GM19025 (cell line): ENCODE measurements at regions not wholly inside any gene's neighbourhood (a gene's known extent, or its start where the extent isn't known, plus 50 kb on each side); places are given as distances from the start of the nearest gene placed in this dataset.

Experiments used
- ATAC-seq: cut with Tn5 transposase; IDR thresholded peaks from one replicate; pipeline ENCODE4 v1.9.1; 2021; ENCODE audit warnings: mild to moderate bottlenecking, low read depth, moderate library complexity; ENCODE audit not compliant: unreplicated experiment

DNA sequence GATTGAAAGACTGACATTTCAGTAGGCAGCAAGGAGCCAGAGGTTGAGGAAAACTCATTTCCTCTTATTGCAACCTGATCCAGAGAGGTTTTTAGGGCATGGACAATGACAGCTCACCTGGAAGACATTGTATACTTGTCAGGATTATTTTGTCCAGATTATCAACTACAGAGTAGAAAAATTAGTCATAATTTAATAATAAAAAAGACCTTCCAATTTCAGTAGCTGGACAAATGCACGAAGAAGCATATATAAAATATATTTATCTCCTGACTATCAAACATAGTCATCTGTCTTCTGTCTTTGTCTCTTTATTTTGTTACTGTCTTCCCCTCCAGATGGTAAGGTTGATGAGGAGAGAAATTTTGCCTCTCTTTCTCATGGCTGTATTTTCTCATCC is 330.6 kb upstream of the RAG2 start:
- no peak for ATAC-seq

DNA sequence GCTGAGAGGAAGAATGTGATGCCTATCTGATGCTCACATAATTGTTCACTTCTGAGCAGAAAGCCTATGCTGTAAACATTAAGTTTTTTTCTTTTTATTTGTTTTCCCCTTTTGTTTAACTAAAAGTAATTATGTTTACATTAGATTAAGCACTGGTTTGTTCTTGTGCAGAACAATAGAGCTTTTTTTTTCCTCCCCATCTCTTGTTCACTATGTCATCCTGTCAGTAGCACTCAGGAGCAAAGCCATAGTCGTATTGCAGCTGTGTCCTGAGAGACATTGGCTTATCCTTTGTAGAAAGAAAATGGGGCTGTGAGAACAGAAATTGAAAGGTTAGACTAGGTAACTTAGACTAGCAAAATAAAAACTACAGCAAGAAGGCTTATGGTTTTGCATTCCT is 301.8 kb upstream of the RAG2 start:
- ATAC-seq, result no peak

DNA sequence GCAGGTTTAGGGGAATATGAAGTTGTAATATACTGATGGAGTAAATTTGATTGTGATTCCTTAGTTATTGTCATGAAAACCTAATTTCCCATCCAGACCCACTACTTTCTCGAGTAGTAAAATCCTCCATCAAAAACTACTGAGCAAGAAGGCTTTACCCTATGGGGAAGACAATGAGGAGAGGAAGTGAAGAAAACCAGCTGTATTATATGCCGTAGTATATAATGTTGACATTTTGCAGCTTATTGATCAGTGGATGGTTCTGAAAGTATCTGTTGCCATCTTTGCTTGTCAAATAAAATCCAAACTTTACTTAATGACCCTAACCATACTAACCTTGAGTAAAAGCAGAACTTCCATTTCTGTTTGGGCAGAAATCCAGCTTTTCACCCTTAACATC is 292.8 kb upstream of the RAG2 start:
- no peak for ATAC-seq

DNA sequence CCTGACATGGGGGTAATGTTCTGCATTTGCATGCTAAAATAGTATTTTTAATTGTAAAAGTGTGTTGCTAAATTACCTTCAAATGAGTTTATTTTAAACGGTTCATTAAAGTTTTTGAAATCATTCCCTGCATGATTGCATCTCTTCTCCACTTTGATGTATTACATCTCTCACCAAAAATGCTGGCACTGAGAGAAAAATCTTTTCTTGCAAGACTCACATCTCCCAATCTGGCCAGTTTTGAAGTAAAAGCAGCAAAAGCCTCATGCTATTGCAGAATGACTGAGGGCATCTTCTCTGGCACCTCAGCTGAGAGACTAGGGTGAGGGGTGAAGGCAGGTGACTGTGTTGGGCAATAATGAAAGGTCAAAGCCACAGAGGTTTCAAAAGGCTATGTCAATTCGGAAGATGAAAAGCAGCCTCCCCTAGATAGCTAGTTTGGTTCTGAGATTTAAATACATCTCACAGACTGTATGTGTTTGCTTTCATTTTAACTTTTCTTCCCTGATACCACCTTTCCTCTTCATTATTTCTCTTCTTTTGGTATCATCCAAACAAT is 292.2 kb upstream of the RAG2 start:
- ATAC-seq, result no peak

DNA sequence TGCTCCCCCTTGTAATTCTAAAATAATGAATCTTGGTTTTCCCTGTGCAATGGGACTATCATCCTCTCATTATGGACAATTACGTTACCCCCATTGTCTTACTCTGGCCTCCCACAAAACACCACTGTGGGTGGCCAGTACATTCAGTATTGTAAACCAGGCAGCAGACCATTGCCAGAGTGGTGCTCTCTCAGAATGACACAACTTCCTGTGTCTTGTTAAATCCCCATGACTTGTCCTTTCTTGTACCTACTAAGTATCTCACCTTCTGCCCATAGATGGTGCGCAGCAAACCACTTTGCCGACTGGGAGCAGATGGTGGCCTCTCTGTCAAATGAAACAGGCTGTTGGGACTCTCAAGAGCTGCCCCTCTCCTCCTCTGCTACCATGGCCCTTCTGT is 287.1 kb upstream of the RAG2 start:
- no peak for ATAC-seq

DNA sequence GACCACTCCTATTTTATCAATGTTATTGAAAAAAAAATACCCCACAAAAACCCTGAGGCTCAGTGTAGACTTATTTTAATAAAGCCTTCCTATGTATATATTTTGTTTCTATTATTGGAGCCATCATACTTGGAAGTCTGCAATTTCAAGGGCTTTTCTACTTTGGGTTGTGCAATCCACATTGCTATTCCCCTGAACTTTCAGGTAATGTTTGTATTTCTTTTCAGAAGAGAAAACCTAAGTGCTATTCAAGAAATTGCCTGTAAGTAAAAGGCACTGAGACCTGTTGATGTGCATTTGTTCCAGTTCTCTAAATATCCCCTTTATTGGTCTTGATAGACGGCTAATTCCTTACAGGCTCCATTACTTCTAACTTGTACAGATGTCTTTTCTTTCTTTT is 280.7 kb upstream of the RAG2 start:
- ATAC-seq, result no peak

DNA sequence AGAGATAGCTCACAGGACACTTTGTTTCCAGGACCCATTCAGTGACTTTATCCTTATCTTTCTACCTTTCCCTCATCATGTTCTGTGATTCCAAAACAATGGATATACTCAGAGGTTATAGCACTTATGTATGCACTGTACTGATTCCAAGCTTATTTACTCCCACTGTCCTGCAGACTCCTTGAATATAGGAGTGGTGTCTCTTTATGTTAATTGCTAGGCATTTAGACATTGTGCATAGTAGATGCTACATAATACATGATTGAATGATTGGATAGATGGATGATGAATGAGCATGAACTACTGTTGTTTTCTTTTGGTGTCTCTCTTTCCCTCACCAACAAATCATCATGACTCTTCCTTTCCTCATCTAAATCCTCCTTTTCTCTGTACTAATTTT is 279.1 kb upstream of the RAG2 start:
- no peak for ATAC-seq

DNA sequence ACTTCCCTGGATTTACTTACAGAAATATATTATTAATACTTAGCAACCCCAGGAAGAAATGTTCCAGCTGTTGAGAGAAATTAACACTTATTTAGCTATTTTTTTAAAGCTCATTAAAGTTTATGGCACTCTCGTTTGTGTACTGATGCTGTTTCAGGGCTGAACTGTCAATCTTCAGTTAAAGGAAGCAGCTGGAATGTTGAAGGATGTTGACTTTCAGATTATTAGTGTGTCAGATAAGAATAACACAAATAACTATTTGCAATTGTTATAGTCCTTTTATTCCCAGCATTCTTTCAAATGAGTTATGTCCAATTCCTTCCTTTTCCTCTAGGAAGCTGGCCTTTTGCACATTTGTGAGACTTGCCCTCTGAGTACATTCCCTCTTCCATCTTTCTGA is 278.2 kb upstream of the RAG2 start:
- no peak for ATAC-seq

DNA sequence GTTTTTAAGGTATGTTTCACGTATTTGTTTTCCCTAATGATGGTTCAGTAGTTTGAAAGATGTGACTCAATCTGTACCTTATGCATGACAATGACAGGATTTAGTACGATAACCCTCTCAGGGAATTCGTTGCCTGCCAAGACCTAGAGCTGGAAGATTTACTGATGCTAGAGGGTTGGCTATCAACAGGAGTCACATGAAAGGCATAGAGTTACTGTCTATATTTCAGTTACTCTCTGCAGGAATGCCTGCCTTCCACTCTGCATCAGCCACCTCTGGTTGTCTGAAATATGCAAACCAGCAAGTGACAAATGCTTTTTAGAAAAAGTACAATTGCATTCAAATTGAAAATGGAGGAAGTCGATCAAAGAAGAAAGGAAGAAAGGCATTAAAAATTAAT is 276.3 kb upstream of the RAG2 start:
- no peak for ATAC-seq

DNA sequence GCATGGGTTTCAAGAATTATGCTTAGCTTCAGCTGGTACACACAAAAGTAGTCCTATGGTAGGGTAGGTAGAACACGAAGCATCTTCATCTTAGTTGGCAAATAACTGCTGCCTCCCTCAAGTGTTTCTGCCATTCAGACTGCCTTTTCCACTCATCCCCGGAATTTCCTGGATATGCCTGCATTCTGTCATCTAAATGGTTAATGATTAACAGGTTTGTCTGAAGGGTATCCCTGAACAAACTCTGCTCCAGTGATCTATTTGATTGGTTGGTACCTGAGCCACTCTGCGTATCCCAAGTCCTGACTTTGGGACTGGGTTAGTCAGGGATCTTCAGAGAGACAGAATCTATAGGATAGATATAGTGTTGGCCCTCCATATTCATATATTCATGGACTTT is 272.3 kb upstream of the RAG2 start:
- ATAC-seq, result no peak

DNA sequence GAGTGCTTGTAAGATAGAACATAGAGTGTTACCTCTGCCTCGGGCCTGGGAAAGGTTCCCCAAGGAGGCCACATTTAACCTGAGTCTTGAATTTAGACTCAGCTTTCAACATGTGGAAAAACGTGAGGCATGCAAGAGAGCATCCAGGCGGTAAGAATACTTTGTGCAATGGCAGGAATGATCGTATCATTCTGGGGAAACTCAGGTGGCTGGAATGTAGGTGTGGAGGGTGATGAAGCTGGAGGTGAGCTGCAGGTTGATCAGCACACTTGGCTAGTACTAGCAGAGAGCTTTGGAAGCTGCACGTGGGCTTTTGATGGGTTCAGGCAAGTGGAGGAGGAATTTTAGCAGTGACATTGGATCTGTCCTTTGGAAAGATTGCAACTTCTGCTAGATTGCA is 270.3 kb upstream of the RAG2 start:
- ATAC-seq, result no peak

DNA sequence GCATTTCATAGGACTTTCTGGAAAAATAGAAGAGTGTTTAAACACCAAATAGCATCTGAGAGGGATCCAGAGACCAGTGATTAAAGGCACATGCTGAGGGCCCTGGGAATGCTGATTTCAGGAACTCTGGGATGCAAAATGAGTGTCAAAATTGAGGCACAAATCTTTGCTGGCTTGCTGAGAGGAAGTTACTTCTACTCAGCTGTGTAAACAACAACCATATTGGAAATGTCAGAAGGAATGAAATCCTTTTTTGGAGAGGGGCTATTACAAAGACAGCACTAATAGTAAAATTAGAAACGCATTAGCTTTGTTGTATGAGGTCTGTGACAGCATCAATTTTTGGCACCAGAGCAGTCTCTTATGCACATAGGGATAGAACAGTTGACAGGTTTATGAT is 267.8 kb upstream of the RAG2 start:
- ATAC-seq, result no peak

DNA sequence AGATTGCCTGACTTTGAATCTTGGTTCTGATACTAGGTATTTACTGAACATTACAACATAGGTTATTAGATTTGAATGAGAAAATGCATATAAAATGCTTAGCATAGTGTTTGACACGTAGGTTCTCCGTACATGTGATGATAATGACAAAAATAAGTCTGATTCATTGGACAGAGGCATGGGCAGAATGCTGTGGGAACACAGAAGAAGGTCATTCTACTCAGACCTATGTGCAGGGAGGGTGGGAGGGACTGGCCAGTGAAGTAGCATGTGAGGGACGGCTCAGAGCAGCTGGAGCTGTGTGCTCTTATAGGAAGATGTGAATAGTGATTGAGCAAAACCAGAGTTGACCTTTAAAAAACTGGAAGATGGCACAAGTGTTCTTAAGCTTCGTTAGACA is 256.8 kb upstream of the RAG2 start:
- ATAC-seq, result no peak

DNA sequence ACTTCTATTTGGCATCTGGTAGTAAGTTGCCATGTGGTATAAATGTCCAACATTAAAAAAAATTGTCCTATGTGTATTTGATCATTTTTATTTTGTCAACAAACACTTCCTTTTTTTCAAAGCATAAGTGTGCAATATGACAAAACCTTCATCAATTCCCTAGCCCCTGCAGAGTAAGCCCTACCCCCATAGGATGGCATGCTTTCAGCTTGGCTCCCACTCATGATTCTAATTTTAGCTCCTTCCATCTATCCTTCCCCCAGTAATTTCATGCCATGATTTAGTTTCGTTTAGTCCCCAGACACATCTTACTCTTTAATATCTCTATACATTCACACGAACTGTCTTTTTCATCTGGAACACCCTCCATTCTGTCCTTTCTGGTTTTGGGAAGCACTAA is 250.6 kb upstream of the RAG2 start:
- ATAC-seq, result no peak

DNA sequence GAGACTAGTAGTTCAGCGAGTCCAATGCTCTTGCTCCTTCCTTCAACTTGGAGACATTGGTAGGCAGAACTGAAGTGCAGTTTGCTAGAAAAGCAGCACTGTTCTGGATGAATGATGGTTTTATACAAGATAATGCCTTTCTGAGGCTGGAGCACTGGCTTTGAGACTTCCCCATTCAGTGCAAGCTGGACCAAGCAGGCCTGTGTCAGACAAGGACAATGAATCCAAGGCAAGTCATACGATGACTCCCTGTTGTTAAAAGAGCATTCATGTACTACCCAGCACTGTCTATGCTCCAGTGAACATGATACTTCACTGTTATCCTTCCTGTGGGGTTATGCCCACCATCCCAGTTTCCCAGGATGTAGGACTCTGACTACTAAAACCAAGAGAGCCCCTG is 242.3 kb upstream of the RAG2 start:
- ATAC-seq, result no peak

DNA sequence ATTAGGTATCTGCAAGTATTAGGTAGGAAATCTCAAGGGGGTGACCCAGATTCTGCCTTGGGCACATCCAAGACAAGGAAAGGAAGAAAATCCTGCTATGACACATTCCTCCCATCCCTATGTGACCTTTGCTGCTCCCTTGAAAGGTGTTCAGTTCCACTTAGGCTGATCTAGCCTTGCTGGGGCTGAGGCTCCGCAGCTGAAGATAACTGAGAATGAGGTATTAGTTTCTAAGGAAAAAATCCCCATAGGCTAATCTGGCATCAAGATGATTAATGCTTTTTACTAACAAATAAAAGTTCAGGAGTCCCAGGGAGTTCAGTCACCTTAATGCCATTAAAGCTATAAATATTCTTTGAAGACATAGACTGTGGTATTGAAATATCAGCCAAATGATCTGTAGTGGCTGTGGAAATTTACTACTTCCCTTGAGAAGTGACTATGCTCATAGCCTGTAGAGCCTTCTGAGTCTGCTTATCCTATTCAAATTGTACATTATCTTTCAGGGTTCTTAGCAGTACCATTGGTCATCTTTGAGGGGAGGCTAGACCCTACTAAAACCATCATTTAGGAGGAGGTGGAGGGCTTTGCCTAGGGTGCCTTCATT is 239.9 kb upstream of the RAG2 start:
- no peak for ATAC-seq

DNA sequence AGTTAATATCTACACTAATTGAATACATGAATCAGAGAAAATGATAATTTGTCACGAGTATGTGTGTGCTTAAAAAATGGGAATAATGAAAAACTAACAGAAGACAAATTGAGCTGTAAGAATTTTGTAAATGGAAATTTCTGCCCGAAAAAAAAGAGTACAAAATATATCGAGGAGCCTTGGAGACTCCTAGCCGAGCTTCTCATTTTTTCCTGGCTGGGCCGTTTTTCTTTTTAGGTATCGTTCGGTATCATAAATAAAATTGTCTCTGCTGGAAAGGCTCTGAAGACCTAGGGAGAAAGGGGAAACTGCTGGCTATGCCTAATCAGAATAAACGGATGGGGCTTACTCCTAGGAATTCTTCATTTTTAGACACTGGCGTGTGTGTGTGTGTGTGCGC is 227.2 kb upstream of the RAG2 start:
- no peak for ATAC-seq

DNA sequence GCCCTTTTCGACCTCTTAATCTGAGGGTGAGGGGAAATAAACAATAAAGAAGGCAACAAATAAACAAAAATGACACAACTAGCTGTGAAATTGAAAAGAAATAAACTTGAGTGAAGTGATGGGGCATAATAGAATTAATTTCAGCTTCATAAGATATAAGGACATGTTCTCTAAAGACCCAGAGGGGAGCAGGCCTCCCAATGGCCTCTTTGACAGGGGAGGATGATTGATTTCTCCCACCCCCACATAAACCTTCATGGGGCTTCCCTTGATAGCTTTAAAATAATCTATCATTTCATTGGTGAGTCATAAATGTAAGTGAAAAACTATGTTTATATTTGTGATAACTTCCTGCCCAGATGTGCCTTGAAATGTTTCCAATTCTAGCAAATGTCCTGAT is 226.3 kb upstream of the RAG2 start:
- ATAC-seq, result no peak

DNA sequence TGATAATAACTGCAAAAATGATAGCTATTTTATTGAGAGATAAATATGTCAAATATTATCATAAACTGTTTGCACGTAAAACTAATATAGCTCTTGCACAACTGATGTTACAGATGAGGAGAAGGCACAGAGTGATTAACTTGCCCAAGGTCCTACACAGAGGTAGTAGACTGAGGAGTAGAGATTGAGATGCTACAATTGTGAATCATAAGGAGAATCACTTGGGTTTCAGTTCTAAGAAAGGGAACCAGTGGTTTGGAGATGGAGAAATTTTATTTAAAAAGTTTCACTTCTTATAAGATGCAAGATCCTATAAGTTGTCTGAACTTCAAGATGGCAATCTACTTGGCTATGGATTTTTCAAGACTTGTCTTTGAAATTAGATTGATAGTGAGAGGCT is 224.8 kb upstream of the RAG2 start:
- ATAC-seq, result no peak

DNA sequence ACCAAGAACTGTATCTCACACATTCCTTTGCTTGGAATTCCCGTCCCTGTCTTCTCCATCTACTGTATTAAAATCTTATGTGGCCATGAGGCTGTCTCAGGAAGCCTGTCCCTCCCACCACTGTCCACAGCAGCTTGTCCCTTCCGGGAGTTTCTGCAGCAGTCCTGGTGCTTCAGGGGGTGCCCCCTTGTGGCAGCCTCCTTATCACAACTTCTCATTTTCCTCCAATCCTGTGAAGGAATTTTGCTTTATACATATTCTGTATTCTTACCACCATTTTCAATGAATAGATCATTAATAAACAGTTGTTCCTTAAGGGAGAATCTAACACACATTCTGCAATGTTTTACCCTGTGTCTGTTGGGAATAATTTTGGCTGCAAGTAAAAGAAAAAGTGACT is 220.4 kb upstream of the RAG2 start:
- no peak for ATAC-seq

DNA sequence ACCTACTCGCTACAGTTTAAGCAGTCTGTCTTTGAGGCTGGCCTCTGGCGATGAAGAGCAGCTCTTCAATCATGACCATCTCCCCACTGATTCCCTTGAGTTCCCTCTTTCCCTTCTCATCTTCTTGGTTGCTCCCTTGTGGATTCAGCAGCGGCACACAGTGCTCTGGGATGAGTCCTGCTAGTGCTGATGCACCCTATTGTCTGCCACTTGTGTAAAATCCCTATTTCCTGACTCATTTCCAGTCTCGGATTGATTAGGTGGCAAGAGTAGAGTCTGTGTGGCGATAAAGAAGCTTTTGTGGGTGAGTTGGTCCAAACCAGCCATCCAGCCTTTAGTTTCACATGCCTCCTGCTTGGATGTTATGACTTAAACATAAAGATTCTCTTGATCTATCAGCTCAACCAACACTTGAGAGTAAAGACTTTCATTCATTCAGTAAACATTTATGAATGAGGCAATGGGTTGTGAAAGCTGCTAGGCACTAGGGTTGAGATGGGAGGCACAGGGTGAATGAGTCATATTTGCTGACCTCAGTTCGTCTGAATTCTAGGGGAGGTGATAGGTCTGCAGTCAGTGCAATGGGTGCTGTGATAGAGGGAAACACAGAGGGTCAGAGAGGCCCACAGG is 219.4 kb upstream of the RAG2 start:
- ATAC-seq, result no peak

DNA sequence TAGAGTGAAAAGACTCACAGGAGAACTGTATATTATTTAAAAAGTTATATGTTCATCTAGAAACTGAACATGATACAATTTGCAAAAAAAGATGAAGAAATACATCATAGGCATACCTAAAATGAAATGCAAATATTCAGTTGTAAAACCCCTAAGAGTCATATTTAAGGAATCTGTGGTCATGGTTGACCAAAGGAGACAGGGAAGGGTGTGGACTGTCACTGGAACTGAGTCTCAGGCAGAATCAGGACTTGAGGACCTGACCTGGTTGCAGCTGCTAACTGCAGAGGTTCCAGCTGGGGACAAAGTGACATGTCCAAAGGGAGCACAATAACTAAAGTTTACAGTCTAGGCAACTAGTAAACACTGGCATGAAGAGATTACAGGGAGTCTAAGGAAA is 211.3 kb upstream of the RAG2 start:
- no peak for ATAC-seq

DNA sequence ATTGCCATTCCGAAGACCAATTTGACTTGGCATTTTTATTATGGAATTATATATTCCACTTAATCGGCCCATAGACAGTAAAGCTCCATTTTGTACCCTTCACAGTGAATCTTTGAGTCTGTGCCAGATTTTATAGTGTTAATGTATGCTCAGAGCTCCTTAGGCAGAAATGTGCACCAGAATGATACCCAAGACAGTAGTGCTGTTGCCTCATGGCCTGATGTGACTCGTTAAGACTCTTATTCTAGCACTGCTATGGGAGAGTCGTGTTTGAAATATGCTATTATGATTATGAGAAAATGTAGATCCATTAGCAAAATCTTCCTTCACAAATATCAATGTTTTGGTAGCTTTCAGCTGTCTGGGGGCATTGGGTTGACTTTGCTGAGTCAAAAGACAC is 209.8 kb upstream of the RAG2 start:
- ATAC-seq, result no peak
